Tibial nerve (tissue), 4 donors: ENCODE measurements at regions not wholly inside any gene's neighbourhood (a gene's known extent, or its start where the extent isn't known, plus 50 kb on each side); places are given as distances from the start of the nearest gene placed in this dataset.

Source experiments
- DNase-seq, 2 donors: peaks; one replicate each; pipeline ENCODE4 v3.0.0-alpha.2; 2019; ENCODE audit warnings: low spot score in 2 of 2
- H3K27ac ChIP-seq, 4 donors: fragments of 200-600 bp; sonication (generic) in 3 of 4; one replicate each; pipeline ENCODE4 v1.5.1; 2017 to 2019; ENCODE audit warnings: mild to moderate bottlenecking in 1 of 4
- H3K27me3 ChIP-seq, 2 donors: fragments of 200-600 bp; sonication (generic) in 1 of 2; one replicate each; pipeline versions ENCODE4 v1.5.1 to v1.6.0; 2017 to 2019
- H3K36me3 ChIP-seq, 3 donors: fragments of 200-600 bp; sonication (generic); one replicate each; pipeline ENCODE4 v1.5.1; 2018 to 2019
- H3K4me1 ChIP-seq, 4 donors: fragments of 200-600 bp; sonication (generic) in 3 of 4; one replicate each; pipeline ENCODE4 v1.5.1; 2017 to 2019
- H3K4me3 ChIP-seq, 4 donors: fragments of 200-600 bp; sonication (generic) in 3 of 4; one replicate each; pipeline ENCODE4 v1.5.1; 2017 to 2019; ENCODE audit warnings: mild to moderate bottlenecking in 1 of 4, moderate library complexity in 1 of 4
- H3K9me3 ChIP-seq, 4 donors: fragments of 200-600 bp; sonication (generic) in 3 of 4; one replicate each; pipeline ENCODE4 v1.5.1; 2017 to 2019
- CTCF ChIP-seq, 5 experiments: fragments of 200-600 bp in 3 of 5; fragments of 450-650 bp in 2 of 5; sonication (generic) in 3 of 5; IDR thresholded peaks; one replicate each; pipeline ENCODE4 v1.5.1; 2016 to 2019; ENCODE audit warnings: antibody characterized with exemption in 5 of 5, mild to moderate bottlenecking in 3 of 5, moderate library complexity in 2 of 5
- EP300 ChIP-seq, 2 donors: sonication (generic); formaldehyde crosslinking; IDR thresholded peaks; one replicate each; pipeline ENCODE4 v1.6.1; 2017; ENCODE audit warnings: antibody characterized with exemption in 2 of 2, mild to moderate bottlenecking in 1 of 2
- POLR2A ChIP-seq, 2 donors: fragments of 450-650 bp; IDR thresholded peaks; one replicate each; pipeline ENCODE4 v1.6.1; 2017; ENCODE audit warnings: antibody characterized with exemption in 2 of 2, mild to moderate bottlenecking in 2 of 2, moderate library complexity in 2 of 2
- whole genome bisulfite sequencing, 2 donors: methylation state at CpG; one replicate each; pipeline ENCODE4 v1.1.5; 2018; 5-methylcytosine and 5-hydroxymethylcytosine counted together

- H3K4me3 ChIP-seq, result no peak overlapping the region
- H3K4me1 ChIP-seq, result peaks cover 0 to 7% (median 0%) of the 10 kb centered on the region in 4 donors
- no peaks in the 10 kb centered on the region for H3K9me3 ChIP-seq
- 45 to 50% methylated on average over 2 of the region's 2 CpGs for WGBS, 2 donors
- H3K27me3 ChIP-seq, result no peaks in the 10 kb centered on the region
- DNase-seq, result no peak
- H3K36me3 ChIP-seq, result no peaks in the 10 kb centered on the region
- TF ChIP-seq CTCF (IDR thresholded peaks at IDR 0.05) (no peak), POLR2A (IDR thresholded peaks at IDR 0.05) (no peak), EP300 (IDR thresholded peaks at IDR 0.05) (no peak)
- no peak overlapping the region for H3K27ac ChIP-seq
These were observed 128.2 kb downstream of the CPEB2 start for GRCh38 chr4:15130441-15130840.

DNA sequence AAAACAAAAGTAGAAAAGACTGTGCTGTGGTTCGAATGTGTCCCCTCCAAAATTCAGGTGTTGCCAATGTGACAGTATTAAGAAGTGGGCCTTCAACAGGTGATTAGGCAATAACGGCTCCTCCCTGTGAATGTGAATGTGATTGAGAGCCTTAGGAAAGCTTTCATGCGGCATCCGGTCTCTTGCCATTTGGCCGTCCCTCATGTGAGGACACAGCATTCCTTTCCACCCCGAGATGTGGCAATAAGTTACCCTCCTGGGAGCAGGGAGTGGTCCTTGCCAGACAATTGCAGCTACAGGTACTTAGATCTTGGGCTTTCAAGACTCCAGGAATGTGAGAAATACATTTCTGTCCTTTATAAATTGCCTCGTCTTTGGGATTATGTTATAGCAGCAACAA is 129.3 kb downstream of the CPEB2 start:
- TF ChIP-seq CTCF (IDR thresholded peaks at IDR 0.05) (no peak), EP300 (IDR thresholded peaks at IDR 0.05) (peak in 1 of 2 donors; percentile 25), POLR2A (IDR thresholded peaks at IDR 0.05) (no peak)
- peak; percentile 16 to 18 for DNase-seq
- Histone ChIP-seq H3K27me3 (no peaks in the 10 kb centered on the region), H3K36me3 (no peaks in the 10 kb centered on the region), H3K27ac (no peak overlapping the region), H3K4me1 (peaks cover 0 to 7% (median 0%) of the 10 kb centered on the region in 4 donors), H3K9me3 (peaks cover 0 to 9% (median 0%) of the 10 kb centered on the region in 4 donors), H3K4me3 (no peak overlapping the region)
- 69 to 86% methylated on average over 7 of the region's 7 CpGs for WGBS, 2 donors

DNA sequence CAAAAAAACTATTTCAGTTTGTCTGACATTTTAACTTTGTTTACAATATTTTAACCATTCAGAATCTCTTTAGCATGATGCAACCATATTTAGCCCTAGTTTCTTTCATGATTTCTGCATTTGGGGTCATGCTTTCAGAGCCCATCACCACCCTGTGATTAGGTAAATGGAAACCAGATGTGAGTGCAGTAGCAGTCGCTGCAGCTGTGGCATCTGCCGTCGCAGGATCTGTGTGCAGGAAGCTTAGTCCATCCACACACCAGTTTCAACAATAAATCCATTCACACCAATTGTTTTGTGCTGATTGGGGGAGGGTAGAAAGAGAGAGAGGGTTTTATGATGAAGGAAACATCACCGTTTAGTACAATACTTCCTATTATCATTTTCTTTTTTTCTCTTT is 130.5 kb downstream of the CPEB2 start:
- H3K9me3 ChIP-seq, result peaks cover 0 to 16% (median 0%) of the 10 kb centered on the region in 4 donors
- no peak overlapping the region for H3K4me3 ChIP-seq
- 9 to 11% methylated on average over 4 of the region's 4 CpGs for whole genome bisulfite sequencing, 2 donors
- no peaks in the 10 kb centered on the region for H3K36me3 ChIP-seq
- H3K27ac ChIP-seq, result no peak overlapping the region
- no peak for DNase-seq
- TF ChIP-seq EP300 (IDR thresholded peaks at IDR 0.05) (no peak), CTCF (IDR thresholded peaks at IDR 0.05) (no peak), POLR2A (IDR thresholded peaks at IDR 0.05) (no peak)
- no peaks in the 10 kb centered on the region for H3K27me3 ChIP-seq
- H3K4me1 ChIP-seq, result peaks cover 0 to 7% (median 0%) of the 10 kb centered on the region in 4 donors

DNA sequence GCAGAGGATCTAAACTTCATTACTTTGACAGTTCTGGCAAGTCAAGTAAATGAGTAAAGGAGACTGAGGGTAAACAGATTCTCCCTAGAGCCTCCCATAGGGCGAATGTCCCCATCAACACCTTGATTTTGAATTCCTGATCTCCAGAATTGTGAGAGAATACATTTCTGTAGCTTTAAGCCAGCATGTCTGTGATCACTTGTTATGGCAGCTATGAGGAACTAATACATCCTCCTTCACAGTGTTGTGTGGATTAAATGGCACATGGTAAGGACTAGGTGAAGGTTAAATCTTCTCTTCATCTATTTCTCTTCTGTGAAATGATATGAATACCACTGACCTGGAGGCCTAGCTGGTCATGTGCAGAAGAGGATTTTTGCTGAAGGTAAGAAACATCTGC is 137.3 kb downstream of the CPEB2 start:
- DNase-seq, result no peak
- 71 to 83% methylated on average over 1 of the region's 1 CpG for WGBS, 2 donors
- no peaks in the 10 kb centered on the region for H3K36me3 ChIP-seq
- no peaks in the 10 kb centered on the region for H3K27me3 ChIP-seq
- no peaks in the 10 kb centered on the region for H3K4me1 ChIP-seq
- no peak overlapping the region for H3K4me3 ChIP-seq
- TF ChIP-seq CTCF (IDR thresholded peaks at IDR 0.05) (no peak), POLR2A (IDR thresholded peaks at IDR 0.05) (no peak), EP300 (IDR thresholded peaks at IDR 0.05) (no peak)
- H3K9me3 ChIP-seq, result peaks cover 0 to 16% (median 0%) of the 10 kb centered on the region in 4 donors
- no peak overlapping the region for H3K27ac ChIP-seq

DNA sequence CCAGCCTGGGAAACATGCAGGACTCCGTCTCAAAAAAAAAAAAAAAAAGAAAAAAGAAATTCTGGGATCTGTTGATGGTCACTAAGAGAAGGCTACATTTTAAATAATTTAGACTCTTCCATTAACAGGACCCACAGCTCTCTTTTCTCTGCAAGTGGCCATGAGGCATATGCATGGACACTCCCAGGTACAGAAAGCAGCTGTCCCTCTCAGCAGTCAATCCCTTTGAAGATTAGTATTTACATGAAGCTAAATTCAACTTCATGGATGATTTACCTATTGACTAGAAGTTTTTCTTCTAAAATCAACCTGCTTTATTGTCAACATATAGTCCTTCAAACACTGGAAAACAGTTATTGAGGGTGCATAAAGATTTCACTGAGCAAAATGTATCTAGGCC is 139.9 kb downstream of the CPEB2 start:
- H3K9me3 ChIP-seq, result peaks cover 0 to 1% (median 0%) of the 10 kb centered on the region in 4 donors
- TF ChIP-seq POLR2A (IDR thresholded peaks at IDR 0.05) (no peak), EP300 (IDR thresholded peaks at IDR 0.05) (no peak), CTCF (IDR thresholded peaks at IDR 0.05) (no peak)

More for the DNA sequence above, 139.9 kb downstream of the CPEB2 start:
- Histone ChIP-seq H3K4me1 (peaks cover 0 to 2% (median 0%) of the 10 kb centered on the region in 4 donors), H3K27ac (no peak overlapping the region), H3K27me3 (no peaks in the 10 kb centered on the region), H3K36me3 (no peaks in the 10 kb centered on the region), H3K4me3 (no peak overlapping the region)
- WGBS, 2 donors, result 94 to 100% methylated on average over 1 of the region's 1 CpG
- DNase-seq, result no peak
